Vagina (tissue), 2 donors: ENCODE measurements at regions not wholly inside any gene's neighbourhood (a gene's known extent, or its start where the extent isn't known, plus 50 kb on each side); places are given as distances from the start of the nearest gene placed in this dataset.

Experiments
- DNase-seq, 2 donors: peaks; one replicate each; pipeline ENCODE4 v3.0.0-alpha.2; 2017; ENCODE audit errors: extremely low spot score in 2 of 2
- H3K27ac ChIP-seq: fragments of 200-600 bp; sonication (generic); one replicate; pipeline ENCODE4 v1.5.1; 2019
- H3K27me3 ChIP-seq: fragments of 200-600 bp; sonication (generic); one replicate; pipeline ENCODE4 v1.5.1; 2019
- H3K36me3 ChIP-seq, 2 donors: fragments of 200-600 bp; sonication (generic); one replicate each; pipeline ENCODE4 v1.5.1; 2017 to 2019
- H3K4me1 ChIP-seq: fragments of 200-600 bp; sonication (generic); one replicate; pipeline ENCODE4 v1.5.1; 2019
- H3K4me3 ChIP-seq, 2 donors: fragments of 200-600 bp; sonication (generic); 1 replicate in 1 of 2; 2 replicates in 1 of 2; pipeline ENCODE4 v1.5.1; 2016 to 2019
- H3K9me3 ChIP-seq: fragments of 200-600 bp; sonication (generic); one replicate; pipeline ENCODE4 v1.5.1; 2019
- POLR2A ChIP-seq, 2 donors: fragments of 450-650 bp; IDR thresholded peaks; one replicate each; pipeline ENCODE4 v1.6.1; 2017; ENCODE audit warnings: antibody characterized with exemption in 2 of 2, mild to moderate bottlenecking in 2 of 2, moderate library complexity in 2 of 2
- POLR2AphosphoS5 ChIP-seq, 2 donors: sonication (generic); formaldehyde crosslinking; IDR thresholded peaks; one replicate each; pipeline ENCODE4 v1.9.0; 2017; ENCODE audit warnings: antibody characterized with exemption in 2 of 2, mild to moderate bottlenecking in 2 of 2, low read depth in 1 of 2; ENCODE audit not compliant: insufficient read depth in 1 of 2
- intact Hi-C: fragments of 100-400 bp; cut with DNase I; formaldehyde crosslinking; loops from one replicate; pipeline ENCODE4 v1.15.1; 2023
- TF ChIP-seq, protein P1 (sequence below), 3 experiments: fragments of 450-650 bp in 2 of 3; fragments of 200-600 bp in 1 of 3; sonication (generic) in 1 of 3; IDR thresholded peaks; one replicate each; pipeline ENCODE4 v1.5.1; 2017 to 2019; ENCODE audit warnings: antibody characterized with exemption in 3 of 3, mild to moderate bottlenecking in 2 of 3, moderate library complexity in 2 of 3

DNA sequence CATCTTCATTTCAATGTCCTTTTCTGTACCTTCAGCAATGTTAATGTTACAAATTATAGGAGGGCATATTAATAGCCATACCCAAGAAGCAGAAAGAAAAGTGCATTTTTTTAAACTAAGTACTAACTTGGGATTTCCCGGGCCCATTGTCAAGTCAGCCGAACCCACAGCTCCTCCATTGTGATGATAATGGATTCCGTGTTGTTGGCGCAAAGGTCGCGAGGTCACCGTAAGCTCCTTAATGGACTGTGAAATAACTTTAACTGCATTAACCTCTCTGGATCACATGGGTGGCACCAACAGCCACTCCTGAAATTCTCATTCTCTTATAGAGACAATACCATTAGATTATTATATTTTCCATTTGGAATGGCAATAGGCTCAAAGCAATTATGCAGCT is 250.6 kb upstream of the RRP15 start:
- H3K4me3 ChIP-seq = no peak overlapping the region
- DNase-seq = no peak
- H3K36me3 ChIP-seq = no peaks in the 10 kb centered on the region
- TF ChIP-seq POLR2A (IDR thresholded peaks at IDR 0.05) (no peak), POLR2AphosphoS5 (IDR thresholded peaks at IDR 0.05; ENCODE audit: insufficient read depth in 1 of 2, low read depth in 1 of 2) (no peak)
- TF ChIP-seq, protein P1, sequence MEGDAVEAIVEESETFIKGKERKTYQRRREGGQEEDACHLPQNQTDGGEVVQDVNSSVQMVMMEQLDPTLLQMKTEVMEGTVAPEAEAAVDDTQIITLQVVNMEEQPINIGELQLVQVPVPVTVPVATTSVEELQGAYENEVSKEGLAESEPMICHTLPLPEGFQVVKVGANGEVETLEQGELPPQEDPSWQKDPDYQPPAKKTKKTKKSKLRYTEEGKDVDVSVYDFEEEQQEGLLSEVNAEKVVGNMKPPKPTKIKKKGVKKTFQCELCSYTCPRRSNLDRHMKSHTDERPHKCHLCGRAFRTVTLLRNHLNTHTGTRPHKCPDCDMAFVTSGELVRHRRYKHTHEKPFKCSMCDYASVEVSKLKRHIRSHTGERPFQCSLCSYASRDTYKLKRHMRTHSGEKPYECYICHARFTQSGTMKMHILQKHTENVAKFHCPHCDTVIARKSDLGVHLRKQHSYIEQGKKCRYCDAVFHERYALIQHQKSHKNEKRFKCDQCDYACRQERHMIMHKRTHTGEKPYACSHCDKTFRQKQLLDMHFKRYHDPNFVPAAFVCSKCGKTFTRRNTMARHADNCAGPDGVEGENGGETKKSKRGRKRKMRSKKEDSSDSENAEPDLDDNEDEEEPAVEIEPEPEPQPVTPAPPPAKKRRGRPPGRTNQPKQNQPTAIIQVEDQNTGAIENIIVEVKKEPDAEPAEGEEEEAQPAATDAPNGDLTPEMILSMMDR (IDR thresholded peaks at IDR 0.05) = no peak
- H3K27me3 ChIP-seq = no peaks in the 10 kb centered on the region
- H3K27ac ChIP-seq = no peak overlapping the region
- no peaks in the 10 kb centered on the region for H3K9me3 ChIP-seq
- intact Hi-C loops = no loop called here
- no peaks in the 10 kb centered on the region for H3K4me1 ChIP-seq

DNA sequence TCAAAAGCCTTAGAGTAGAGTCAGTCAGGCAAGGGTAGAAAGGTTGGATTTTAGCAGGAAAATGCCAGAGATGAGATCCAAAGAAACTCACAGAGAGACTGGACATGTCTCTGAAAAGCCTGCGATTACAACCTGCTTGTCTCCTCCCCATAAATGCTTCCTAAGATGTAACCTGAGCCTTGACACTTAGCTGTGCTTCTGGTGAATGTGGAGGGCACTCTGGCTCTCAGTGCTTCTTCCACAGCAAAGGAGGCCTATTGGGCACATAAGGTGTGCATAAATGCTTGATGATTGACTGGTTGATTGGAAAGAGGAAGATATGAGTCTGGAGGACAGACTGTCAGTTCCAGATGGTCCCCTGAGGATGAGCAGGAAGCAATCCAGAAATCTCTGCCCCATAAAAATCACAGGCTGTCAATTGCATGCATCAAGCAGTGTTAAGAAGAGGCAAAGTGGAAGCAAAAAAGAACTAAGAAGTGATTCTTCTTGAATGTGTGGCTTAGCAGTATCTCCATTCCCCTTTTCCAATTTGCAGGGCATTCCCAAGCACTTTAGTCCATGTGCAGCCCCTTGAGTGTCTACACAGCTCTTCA is 236.2 kb upstream of the RRP15 start:
- TF ChIP-seq POLR2AphosphoS5 (IDR thresholded peaks at IDR 0.05; ENCODE audit: insufficient read depth in 1 of 2, low read depth in 1 of 2) = no peak
- TF ChIP-seq, protein P1 (IDR thresholded peaks at IDR 0.05) = no peak
- TF ChIP-seq POLR2A (IDR thresholded peaks at IDR 0.05) = no peak
- H3K9me3 ChIP-seq = no peaks in the 10 kb centered on the region
- no peak overlapping the region for H3K27ac ChIP-seq
- no peak overlapping the region for H3K4me3 ChIP-seq
- no peaks in the 10 kb centered on the region for H3K4me1 ChIP-seq
- intact Hi-C loops = no loop called here
- no peak for DNase-seq
- no peaks in the 10 kb centered on the region for H3K27me3 ChIP-seq
- no peaks in the 10 kb centered on the region for H3K36me3 ChIP-seq

DNA sequence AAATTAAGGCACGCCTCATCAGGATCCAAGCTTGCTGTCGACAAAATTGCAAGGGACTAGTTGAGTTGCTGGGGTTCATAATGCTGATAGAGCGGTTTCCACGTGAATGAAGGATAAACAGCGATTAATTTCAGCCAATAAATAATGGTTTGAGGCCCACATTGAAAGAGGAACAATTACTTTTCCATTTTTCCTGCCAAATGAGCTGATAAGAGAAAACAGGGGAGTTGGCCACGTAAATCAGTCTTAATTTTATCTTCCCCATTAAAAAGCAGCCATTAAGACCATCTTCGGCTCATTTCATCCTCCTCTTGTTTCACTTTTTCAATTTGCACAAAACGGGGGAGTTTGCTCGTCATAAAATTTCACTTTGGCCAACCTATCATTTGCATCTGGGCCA is 235.5 kb upstream of the RRP15 start:
- no peak for DNase-seq
- TF ChIP-seq POLR2A (IDR thresholded peaks at IDR 0.05) (no peak), POLR2AphosphoS5 (IDR thresholded peaks at IDR 0.05; ENCODE audit: insufficient read depth in 1 of 2, low read depth in 1 of 2) (no peak)
- TF ChIP-seq, protein P1 (IDR thresholded peaks at IDR 0.05) = no peak
- Histone ChIP-seq H3K27ac (no peak overlapping the region), H3K36me3 (no peaks in the 10 kb centered on the region), H3K27me3 (no peaks in the 10 kb centered on the region), H3K4me1 (no peaks in the 10 kb centered on the region), H3K4me3 (peak overlapping the region in 1 of 2 donors; percentile 16), H3K9me3 (no peaks in the 10 kb centered on the region)
- intact Hi-C loops = loop anchor here (10.0 kb wide), 1 partner anchor 1965 kb away; no protein-coding TSS in a partner anchor

GRCh38 chr1:218058730-218059129 is 226.4 kb upstream of the RRP15 start:
- intact Hi-C loops = loop anchor here (10.0 kb wide), 1 partner anchor 1974 kb away; no protein-coding TSS in a partner anchor
- TF ChIP-seq, protein P1 (IDR thresholded peaks at IDR 0.05) = no peak
- TF ChIP-seq POLR2AphosphoS5 (IDR thresholded peaks at IDR 0.05; ENCODE audit: insufficient read depth in 1 of 2, low read depth in 1 of 2) = no peak
- no peak for TF ChIP-seq POLR2A (IDR thresholded peaks at IDR 0.05)
- H3K36me3 ChIP-seq = no peaks in the 10 kb centered on the region
- no peak for DNase-seq
- H3K9me3 ChIP-seq = no peaks in the 10 kb centered on the region
- no peak overlapping the region for H3K4me3 ChIP-seq
- H3K27me3 ChIP-seq = no peaks in the 10 kb centered on the region
- no peaks in the 10 kb centered on the region for H3K4me1 ChIP-seq
- no peak overlapping the region for H3K27ac ChIP-seq

GRCh38 chr1:218064426-218064825 is 220.7 kb upstream of the RRP15 start:
- intact Hi-C loops = no loop called here
- TF ChIP-seq POLR2A (IDR thresholded peaks at IDR 0.05) (no peak), POLR2AphosphoS5 (IDR thresholded peaks at IDR 0.05; ENCODE audit: insufficient read depth in 1 of 2, low read depth in 1 of 2) (no peak)
- TF ChIP-seq, protein P1 (IDR thresholded peaks at IDR 0.05) = no peak
- Histone ChIP-seq H3K9me3 (no peaks in the 10 kb centered on the region), H3K4me1 (no peaks in the 10 kb centered on the region), H3K27me3 (no peaks in the 10 kb centered on the region), H3K36me3 (no peaks in the 10 kb centered on the region), H3K4me3 (no peak overlapping the region), H3K27ac (no peak overlapping the region)
- no peak for DNase-seq
